ENCODE measurements at regions not wholly inside any gene's neighbourhood (a gene's known extent, or its start where the extent isn't known, plus 50 kb on each side); places are given as distances from the start of the nearest gene placed in this dataset.

DNA sequence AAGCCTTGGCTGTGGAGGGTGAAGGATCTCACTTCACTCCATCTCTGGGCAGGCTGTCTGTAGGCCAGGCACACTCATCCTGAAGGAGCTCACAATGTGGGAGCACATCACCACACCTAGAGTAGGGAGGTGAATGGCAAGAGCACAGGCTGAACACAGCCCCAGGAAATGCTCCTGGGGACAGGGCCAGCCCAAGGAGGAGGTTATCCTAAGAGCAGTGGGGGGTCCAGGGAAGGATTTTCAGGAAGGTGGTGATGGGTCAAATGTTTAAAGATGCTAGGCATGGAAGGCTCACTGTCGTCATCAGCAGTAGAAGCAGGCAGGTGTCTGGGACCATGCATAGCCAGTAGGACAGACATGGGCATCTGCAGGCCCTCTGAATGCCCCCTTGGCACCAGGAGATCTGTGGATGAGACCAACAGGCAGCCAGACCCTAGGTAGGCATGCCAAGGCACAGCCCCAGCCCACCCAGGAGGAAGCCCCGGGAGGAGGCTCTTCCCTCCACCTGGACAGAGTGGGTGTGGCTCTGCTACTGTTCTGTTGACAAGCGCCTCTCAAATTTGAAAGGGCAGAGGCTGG is 91.7 kb upstream of the RAB6C start:
- H3K4me1 ChIP-seq, result no peaks in the 10 kb centered on the region
- no peaks in the 10 kb centered on the region for H3K9me3 ChIP-seq (replicated peaks)
- H3K27ac ChIP-seq (replicated peaks), result no peak overlapping the region
- H3K27me3 ChIP-seq (ENCODE audit: low read depth), result peaks cover 45% of the 10 kb centered on the region
- intact Hi-C loops (cut with micrococcal nuclease), result no loop called here
- no peak for DNase-seq
- H3K4me3 ChIP-seq, result no peak overlapping the region
- no peaks in the 10 kb centered on the region for H3K36me3 ChIP-seq
- TF ChIP-seq CTCF (IDR thresholded peaks at IDR 0.05; ENCODE audit: borderline replicate concordance), result no peak

DNA sequence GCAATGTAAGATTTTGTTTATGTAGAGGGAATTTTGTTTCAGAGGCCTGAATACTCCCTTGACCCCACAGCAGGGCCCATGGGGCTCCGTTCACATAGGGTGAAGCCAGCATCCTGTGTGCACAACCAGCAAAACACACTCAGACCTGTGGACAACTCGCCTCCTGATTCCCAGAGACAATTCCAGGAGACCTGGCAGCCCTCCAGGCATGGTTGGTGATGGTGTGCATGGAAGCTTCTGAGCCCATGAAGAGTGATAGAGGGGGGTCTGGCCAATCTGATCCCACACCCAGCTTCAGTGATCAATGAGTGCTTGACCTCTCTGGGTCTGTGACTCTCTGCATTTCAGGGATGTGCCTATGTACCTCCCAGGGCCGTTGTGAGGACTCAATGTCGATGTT is 91.0 kb upstream of the RAB6C start:
- H3K9me3 ChIP-seq (replicated peaks), result no peaks in the 10 kb centered on the region
- no peak for DNase-seq
- H3K4me1 ChIP-seq, result no peaks in the 10 kb centered on the region
- no peak overlapping the region for H3K27ac ChIP-seq (replicated peaks)
- H3K27me3 ChIP-seq (ENCODE audit: low read depth), result peaks cover 45% of the 10 kb centered on the region
- TF ChIP-seq CTCF (IDR thresholded peaks at IDR 0.05; ENCODE audit: borderline replicate concordance), result no peak
- intact Hi-C loops (cut with micrococcal nuclease), result no loop called here
- H3K4me3 ChIP-seq, result no peak overlapping the region
- H3K36me3 ChIP-seq, result no peaks in the 10 kb centered on the region

GRCh38 chr2:129888896-129889295 is 90.6 kb upstream of the RAB6C start:
- no peaks in the 10 kb centered on the region for H3K9me3 ChIP-seq (replicated peaks)
- no peaks in the 10 kb centered on the region for H3K4me1 ChIP-seq
- H3K36me3 ChIP-seq, result no peaks in the 10 kb centered on the region
- DNase-seq, result no peak
- intact Hi-C loops (cut with micrococcal nuclease), result no loop called here
- no peak overlapping the region for H3K27ac ChIP-seq (replicated peaks)
- H3K4me3 ChIP-seq, result no peak overlapping the region
- H3K27me3 ChIP-seq (ENCODE audit: low read depth), result peaks cover 44% of the 10 kb centered on the region
- TF ChIP-seq CTCF (IDR thresholded peaks at IDR 0.05; ENCODE audit: borderline replicate concordance), result no peak

GRCh38 chr2:129891341-129892320 is 87.8 kb upstream of the RAB6C start:
- Histone ChIP-seq H3K27me3 (ENCODE audit: low read depth) (peaks cover 53% of the 10 kb centered on the region), H3K9me3 (replicated peaks) (no peaks in the 10 kb centered on the region), H3K4me3 (no peak overlapping the region), H3K36me3 (no peaks in the 10 kb centered on the region), H3K27ac (replicated peaks) (no peak overlapping the region), H3K4me1 (no peaks in the 10 kb centered on the region)
- intact Hi-C loops (cut with micrococcal nuclease), result no loop called here
- no peak for TF ChIP-seq CTCF (IDR thresholded peaks at IDR 0.05; ENCODE audit: borderline replicate concordance)
- DNase-seq, result no peak

GRCh38 chr2:129892360-129892759 is 87.1 kb upstream of the RAB6C start:
- intact Hi-C loops (cut with micrococcal nuclease), result no loop called here
- H3K4me1 ChIP-seq, result no peaks in the 10 kb centered on the region
- no peaks in the 10 kb centered on the region for H3K9me3 ChIP-seq (replicated peaks)
- no peaks in the 10 kb centered on the region for H3K36me3 ChIP-seq
- no peak for TF ChIP-seq CTCF (IDR thresholded peaks at IDR 0.05; ENCODE audit: borderline replicate concordance)
- no peak for DNase-seq
- H3K4me3 ChIP-seq, result no peak overlapping the region
- no peak overlapping the region for H3K27ac ChIP-seq (replicated peaks)
- H3K27me3 ChIP-seq (ENCODE audit: low read depth), result peaks cover 55% of the 10 kb centered on the region

All from left ventricle myocardium inferior (tissue), 1 donor.